Stimulated activated CD4-positive, alpha-beta T cell treated with anti-CD3 and anti-CD28 coated beads, TNF-alpha, amount 100 ng/mL, for 48 hours (primary cell): ENCODE measurements at regions not wholly inside any gene's neighbourhood (a gene's known extent, or its start where the extent isn't known, plus 50 kb on each side); places are given as distances from the start of the nearest gene placed in this dataset.

Experiments used
- DNase-seq, 3 donors: peaks; one replicate each; pipeline ENCODE4 v3.0.0-alpha.2; 2020; ENCODE audit warnings: low read depth in 3 of 3

DNA sequence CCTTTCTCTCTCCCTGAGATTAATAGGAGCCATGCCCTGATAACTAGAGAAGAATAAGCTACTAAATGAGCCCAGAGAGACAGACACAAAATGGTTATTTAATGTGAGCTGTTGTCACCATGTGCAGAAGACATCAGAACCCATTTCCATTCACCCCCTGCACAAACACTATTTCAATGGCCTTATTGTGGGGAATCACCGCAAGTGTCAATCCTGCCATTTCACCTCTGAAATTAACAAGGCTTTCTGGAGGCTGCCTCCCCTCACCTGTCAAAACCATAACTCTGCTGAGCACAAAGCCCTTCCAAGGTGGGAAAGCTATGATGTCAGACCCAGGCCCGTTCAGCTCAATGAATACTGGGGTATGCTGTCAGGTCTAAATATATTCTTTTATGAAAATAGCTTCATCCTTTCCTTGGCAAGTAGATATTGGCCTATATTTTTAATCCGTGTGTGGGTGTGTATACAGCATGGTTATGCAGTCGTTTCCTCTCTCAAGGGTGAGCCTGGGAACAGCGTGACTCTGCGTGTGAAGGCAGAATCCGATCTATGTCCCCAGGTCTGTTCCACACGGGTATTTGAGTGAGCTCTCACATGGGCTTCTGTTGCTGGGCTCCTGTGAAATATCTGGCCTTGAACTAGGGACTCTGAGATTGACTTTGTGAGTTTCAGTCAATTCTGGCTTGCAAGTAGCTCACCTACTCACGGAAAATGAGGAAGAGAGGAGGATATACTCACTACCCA lies 266.3 kb downstream of the FBXW7 start:
- DNase-seq = no peak

DNA sequence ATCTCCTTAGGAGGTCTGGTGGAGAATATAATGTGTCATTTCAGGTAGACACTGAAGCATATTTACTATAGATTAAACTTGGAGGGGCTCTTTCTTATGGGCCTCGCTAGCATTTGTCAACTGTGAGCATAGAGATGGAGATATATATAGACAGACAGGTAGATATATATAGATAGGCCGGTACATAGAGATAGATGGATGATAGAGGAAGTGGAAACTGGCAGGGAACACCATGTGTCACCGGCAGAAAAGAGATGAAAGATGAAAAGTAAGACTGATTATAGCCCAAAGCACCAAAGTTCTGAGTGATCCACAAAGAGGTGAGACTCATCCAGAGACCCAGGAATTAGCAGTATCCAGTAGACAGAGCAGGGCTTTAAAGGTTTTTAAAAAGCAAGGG lies 268.1 kb downstream of the FBXW7 start:
- DNase-seq = no peak

DNA sequence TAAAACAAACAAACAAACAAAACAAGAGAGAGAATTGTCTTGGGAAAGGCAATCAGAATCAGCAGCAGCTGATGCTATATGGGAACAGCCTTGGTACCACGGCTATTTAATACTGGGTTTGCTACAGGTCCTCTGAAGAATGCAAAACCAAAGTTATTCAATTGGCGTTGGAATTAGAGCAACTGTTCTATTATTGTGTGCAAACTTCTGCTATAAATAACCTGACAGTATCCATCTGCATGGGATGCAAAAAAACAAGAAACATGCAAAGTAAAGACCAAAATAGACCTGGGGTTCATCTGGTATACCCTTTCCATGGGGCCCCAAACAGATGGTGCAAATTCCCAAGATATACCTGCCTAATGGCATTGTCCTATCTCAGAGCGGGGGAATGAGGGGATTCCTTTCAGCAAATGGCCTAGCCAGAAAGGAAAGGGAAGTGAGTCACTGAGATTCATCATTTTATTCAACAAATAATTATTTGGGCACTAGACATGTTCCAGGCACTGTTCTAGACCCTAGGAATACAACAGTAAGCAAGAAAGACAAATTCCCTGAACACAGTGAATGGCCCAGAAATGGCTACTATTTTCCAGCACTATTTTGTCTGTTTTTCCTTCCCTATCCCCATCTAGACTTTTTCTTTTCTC lies 268.9 kb downstream of the FBXW7 start:
- no peak for DNase-seq

DNA sequence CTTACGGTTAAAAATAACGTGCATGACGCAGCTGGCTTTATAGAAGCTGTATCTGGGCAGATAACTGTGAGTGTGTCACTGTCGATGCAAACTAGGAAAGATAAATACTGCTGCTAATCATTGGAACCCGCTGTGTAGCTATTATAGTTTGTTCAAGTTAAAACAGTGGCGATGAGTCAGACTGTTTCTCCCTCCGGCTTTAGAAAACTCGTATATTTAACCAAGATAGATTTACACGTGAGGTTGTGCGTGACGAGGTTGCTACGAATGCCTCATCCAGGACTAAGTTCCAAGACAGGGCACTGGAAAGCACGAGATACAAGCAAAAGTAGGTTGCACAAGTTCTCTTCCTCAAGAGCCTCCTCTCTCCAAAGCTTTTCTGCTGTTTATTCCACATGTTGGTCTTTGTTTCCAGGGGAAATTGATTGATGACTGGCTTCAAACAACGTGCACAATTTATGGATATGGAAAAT lies 270.7 kb downstream of the FBXW7 start:
- DNase-seq = no peak

DNA sequence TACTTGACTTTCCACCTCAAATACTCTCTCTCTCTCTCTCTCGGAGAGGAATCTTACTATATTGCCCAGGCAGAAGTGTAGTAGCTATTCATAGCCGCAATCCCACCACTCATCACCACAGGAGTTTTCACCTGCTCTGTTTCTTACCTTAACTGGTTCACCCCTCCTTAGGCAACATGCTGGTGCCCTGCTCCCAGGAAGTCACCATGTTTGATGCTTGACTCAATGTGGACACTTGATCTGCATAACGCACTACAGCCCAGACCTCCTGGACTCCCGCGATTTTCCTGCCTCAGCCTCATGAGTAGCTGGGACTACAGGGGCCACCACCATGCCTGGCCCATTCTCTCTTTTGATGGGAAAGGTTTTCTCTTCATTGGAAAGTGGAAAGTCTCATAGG lies 271.8 kb downstream of the FBXW7 start:
- no peak for DNase-seq

DNA sequence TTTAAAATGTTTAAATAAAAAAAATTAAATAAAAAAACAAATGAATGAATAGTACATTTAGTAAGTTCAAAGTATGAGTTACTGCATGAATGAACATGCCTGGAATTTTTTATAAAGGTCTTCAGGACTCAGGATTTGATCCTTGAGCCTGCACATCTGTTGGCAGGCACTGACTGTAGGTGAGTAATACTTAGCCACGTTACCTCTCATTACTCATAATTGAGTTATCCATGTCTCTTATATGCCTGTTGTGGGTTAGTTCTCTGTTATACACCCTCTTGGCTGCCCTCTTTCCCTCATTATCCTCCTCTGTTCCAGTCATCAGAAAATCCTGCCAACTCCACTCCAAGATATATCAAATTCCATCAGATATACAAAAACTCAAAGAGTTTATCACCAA lies 276.0 kb downstream of the FBXW7 start:
- DNase-seq = no peak

DNA sequence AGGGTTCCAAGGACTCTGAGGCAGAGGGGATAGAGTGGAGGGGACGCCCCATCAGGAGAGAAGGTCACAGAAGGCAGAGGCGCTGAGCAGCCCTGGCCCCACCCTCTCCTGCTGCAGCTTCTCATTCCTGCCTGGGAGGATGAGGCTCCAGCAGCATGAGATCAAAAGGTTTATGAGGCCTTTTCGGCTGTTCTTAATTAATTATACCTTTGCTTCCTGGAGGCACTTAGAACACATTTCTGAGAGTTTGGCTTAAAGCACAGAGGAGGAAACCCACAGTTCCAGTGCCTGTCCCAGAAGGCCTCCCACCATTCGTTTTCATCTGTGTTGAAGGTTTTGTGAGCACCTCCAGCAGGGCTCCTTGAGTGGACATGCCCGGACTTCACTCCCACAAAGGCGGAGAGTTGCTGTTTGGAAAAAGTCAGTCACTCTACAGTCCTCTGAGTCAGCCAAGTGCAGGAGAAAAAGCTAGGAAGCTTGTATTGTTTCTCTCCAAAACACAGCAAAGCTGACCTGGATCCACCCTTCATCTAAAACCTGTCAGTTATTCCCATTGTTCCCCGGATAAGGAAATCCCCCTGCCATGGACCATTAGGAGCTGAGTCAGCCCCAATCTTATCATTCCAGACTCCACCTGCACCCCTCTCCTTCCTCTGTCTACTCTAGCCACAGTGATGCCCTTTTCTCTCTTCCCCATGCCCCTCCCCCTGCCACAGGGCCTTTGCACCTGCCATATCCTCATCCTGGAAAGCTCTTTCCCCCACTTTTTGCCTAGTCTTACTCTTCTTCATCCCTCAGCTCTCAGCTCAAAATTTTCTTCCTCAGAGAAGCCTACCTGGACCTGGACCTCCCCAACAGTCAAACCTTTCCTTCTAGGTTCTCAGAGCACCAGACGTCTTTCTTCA lies 276.8 kb downstream of the FBXW7 start:
- no peak for DNase-seq

DNA sequence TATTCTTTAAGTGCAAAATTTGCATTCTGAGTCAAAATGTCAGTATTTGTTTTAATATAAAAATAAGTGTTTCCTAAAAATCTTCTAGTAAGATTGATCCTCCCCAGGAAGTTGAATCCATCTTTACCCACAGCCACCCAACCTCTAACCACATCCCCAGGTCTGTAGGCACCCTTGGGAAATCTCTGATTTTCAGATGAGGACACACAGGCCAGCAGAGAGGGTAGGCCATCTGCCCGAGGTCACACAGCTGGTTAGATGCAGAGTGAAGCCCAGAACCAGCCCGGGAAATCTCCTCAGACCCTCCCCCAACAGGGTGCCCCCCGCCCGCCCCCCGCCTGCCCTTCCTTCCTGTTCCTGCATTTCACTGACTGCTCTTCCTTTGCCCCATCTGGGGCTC lies 277.5 kb downstream of the FBXW7 start:
- no peak for DNase-seq

DNA sequence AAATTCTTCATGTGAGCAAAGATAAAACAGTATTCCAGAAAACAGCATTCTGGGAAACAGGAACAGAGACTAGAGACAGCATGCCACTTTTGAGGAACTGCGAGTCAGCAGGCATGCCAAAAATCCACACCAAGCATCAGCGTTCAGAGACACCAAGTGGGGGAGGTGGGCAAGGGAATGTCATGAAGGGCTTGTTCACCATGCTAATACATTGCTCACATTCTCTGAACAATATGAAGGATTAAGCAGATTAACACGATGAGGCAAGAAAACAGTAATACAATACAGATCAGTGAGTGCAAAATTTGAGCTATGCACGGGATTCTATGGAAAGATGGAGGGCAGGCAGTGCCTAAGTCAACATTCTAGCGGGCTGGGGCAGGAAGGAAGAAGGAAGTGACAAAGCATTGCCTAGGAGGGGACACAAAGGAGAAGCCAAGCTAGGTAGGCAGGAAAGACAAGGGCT lies 278.3 kb downstream of the FBXW7 start:
- no peak for DNase-seq

DNA sequence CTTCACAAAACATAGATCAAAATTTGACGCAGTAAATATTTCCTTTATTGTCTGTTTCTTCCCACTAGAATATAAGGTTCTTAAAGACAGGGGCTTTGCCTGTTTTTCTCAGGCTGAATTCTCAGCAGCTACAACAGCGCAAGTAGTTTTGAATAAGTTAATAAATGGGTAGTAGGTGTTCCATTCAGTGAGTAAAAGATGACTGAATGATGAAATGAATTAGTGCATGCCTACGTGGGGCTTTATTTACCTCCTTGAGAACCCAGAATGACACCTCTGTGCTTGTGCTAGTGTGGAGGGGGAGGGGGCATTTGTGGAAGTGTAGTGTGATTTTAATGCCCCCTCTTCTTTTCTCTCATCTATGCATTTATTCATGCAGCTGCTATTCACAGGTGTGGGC lies 278.9 kb downstream of the FBXW7 start:
- DNase-seq = no peak

DNA sequence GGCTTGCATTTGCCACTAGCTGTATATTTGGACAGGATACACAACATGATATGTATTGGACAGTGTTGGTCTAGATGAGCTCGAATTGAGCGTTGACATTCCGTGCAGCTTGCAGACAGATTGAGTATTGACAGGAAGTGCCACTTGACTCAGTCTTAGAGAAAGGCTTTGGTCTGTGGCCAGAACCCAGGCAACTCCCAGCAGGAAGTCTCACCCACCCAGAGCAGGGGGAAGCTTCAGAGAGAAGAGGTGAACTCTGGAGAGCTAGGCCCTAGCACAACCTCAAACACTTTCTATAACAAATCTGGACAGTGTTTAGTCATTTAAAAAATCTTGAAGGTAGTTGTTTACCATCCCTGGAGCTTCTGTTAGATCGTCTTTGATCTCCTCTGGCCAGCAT lies 280.5 kb downstream of the FBXW7 start:
- DNase-seq = peak; percentile 17 to 37 (median 25)

DNA sequence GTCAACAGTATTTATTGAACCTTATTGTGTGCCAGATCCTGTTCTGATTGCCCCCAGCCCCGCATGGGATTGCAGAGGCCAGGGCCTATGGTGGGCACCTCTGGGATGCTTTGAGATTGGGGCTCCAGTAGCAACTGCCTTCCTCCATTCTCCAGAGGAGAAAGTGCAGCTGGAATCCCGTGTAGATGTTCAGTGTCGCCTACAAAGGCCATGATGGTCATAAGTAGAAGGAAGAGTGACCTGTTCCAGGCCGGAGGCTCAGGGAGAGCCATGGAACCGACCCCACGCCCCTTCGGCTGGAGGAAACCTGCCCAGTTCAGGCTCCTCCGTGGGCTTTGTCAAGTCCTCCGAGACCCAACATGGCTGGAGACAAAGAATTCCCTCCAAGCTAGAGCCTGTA lies 287.5 kb downstream of the FBXW7 start:
- no peak for DNase-seq

DNA sequence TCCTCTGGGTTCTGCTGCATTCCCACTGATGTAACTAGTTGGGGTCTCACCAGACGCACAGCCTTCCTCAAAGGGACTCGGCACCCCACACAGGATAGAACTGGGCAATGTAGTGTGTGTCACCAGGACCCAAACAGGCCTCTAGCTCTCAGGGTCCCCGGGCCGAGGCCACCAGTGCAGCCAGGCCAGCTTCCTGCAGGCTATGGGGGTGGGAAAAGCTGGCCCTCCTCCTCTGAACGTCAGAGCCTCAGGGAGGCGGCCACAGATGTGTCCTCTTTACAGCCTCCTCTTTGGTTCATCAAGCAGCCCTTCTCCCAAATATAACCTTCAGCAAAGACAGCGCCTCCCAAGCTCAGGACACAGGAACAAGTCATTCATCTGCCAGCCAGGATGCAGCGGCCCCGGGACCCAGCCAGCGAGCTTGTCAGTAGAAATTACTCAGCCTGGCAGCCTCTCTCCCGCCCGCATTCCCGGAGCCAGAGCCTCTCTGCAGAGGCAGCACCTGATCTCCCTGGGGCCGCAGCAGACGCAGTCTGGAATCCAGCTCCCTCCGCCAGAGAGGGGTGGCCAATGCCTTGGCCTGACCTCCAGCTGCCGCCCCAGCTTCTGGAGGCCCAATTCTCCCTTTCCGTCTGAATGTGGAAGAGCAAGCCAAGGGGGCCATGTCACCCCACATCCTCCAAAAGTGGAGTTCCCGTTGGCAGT lies 288.5 kb downstream of the FBXW7 start:
- DNase-seq = no peak

DNA sequence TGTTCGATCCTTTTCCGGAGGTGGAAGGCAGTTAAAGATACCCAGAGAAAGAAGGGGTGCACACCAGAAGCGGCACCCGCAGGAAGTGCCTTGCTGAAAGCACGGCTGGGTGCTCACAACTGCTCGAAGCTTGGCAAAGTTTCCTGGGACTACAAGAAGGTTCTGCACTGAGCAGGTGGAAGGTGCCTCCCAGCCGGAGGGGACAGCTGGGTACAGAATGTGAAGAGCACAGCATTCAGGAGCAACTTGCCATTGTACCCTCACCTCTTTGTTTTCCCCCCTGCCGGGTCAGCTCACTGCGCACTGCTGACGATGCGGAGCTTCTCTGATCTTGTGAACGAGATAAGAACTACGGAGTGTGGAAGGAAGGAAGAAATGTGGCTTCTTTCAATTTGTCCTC lies 289.2 kb downstream of the FBXW7 start:
- no peak for DNase-seq

DNA sequence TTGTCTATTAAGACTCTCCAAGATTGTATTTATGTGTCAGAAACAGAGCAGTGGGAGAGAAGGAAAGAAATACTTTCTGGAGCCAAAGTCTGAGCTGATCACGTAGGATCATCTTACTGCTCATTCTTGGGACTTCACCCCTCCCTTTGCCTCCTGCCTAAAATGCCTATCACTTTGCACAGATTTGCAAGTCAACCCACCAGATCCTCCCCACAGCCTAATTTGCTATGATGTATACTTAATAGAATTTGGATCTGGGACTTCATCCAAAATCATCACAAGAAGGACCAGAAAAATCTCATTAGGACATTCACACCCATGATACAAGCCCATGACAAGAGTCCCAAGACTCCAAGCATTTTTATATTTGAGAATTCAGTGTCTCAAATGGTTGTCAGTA lies 290.2 kb downstream of the FBXW7 start:
- no peak for DNase-seq

DNA sequence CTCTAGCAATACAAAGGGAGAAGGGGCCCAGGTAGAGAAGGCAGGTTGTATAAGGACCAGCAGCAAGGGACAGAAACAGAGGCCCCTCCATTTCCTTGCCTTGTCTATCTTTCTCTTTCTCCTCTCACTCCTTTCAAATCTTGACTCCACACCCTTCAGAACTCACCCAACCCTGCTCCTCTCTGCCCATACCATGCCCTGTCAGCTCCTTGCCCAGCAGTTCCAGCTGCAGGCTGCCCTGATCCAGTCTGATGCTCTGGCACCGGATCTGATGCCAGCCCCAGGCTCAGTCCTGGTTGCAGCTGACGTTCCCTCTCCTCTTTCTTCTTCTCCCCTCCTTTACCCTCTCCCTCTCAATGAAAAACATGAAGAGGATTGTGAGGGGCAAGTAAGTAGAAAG lies 291.2 kb downstream of the FBXW7 start:
- no peak for DNase-seq

DNA sequence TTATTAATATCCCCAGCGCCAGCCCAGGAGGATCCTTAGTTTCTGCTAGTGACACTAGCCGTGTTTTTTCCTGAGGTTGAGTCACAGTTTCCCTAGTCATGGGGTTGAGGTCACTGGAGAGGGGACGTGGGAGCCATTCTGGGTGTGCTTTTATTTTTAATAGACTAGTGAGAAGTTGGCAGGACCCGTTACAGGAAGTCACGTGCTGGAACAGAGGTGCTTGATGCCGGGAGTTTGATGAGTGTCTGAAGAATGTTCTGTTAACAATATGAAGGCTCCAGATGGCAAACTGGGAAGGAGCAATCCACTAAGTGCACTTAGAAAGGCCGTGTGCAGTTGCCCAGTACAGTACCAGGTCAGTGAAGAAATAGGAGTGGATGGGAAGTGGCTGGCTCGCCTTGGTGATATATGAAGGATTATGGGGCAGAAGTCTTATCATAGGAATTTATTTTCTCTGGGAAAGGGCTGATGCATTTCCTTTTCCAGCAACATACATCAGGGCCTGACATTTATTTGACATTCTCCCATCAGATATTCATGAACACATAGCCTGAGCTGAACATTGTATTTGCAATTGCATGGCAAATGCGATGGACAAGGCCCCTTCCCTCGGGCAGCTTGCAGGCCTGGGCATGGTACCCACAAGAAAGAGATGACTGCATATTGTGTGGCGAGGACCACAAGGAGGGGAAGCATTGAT lies 291.8 kb downstream of the FBXW7 start:
- DNase-seq = no peak

DNA sequence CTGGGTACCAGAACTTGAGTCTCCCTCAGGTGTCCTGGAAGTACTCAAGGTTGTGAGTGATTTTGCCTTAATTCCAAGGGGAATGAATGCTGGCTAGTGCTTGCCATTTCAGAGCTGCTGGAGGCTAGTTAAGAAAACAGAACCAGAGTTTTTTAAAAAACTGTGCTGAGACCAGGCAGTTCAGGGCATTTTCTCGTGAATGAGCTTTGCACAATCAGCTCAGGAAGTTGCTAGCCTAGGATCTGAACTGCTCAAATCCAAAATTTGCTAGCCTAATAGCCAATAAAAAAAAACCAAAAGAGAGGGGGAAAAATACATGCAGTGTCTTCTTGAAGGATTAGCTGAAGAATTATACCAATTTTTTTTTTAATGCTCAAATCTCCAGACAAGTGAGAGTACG lies 292.7 kb downstream of the FBXW7 start:
- no peak for DNase-seq

DNA sequence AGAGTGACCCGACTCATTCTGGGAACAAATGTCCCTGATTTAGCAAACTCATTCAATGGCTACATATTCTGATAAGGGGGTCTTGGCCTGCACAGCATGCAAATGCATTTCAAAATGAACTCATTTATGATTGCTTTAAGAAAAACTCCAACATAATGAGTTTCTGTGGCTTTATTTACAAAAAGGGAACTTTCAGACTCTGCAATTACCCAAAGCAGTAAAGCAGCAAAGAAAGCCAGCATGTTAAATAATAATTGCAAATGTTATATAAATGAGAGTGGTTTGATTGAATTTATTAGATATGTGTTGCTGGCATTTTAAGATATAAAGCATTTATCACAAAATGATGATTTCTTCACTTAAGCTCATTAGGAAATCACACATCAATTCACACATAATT lies 295.7 kb downstream of the FBXW7 start:
- no peak for DNase-seq

DNA sequence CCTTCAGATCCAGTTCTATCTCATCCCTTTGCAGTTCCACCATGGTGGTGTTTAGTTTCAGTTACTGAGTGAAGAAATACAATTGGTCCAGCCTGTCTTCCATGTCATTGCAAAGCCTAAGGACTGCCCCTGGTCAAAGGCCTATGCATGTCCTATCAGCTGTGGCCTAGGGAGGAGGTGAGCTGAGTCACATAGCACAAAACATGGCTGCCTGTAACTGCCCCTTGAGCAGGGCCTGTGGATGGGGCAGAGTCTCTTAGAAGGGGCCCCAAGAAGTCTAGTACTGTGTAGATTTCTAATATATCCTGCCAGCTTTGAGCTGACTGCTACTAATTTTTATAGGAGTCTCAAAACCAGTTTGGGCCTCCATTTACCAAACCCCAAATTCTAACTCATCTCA lies 296.7 kb downstream of the FBXW7 start:
- DNase-seq = no peak

DNA sequence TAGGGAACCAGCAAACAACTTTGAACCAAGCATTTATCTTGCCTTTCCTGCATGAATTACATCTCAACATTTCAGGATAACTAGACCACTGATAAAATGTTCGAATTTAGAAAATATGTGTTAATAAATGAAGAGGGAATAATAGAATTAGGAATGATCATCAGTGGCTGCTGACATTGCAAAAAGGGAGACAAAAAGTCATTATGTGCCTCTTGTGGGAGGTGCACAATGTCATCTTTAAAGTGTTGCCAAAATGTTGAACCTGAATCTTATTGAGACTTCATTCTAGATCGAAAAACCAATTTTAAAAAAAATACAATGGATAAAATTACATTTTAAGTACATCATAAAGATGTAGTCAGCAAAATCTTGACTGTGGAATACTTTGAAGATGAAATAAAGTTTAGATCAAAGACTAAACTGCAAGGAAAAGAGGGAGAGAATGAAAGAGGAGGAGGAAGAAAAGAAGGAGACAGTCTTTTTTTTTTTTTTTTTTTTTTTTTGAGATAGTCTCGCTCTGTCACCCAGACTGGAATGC lies 299.3 kb downstream of the FBXW7 start:
- DNase-seq = no peak
